SK-N-SH treated with all-trans-retinoic acid at 6 μM for 48 hours (cell line): ENCODE measurements at regions not wholly inside any gene's neighbourhood (a gene's known extent, or its start where the extent isn't known, plus 50 kb on each side); places are given as distances from the start of the nearest gene placed in this dataset.

Source experiments
- ARNTL ChIP-seq: fragments of 450-650 bp; formaldehyde crosslinking; IDR thresholded peaks from 2 replicates; pipeline ENCODE4 v1.5.0; 2020; ENCODE audit warnings: low read depth, mild to moderate bottlenecking, moderate library complexity, borderline replicate concordance
- CREB5 ChIP-seq: fragments of 250-450 bp; sonication (Bioruptor Pico); IDR thresholded peaks from 2 replicates; pipeline ENCODE4 v1.5.1; 2020; ENCODE audit warnings: low read depth, mild to moderate bottlenecking, moderate library complexity
- CSDC2 ChIP-seq: fragments of 250-450 bp; sonication (Bioruptor Pico); IDR thresholded peaks from 2 replicates; pipeline ENCODE4 v1.5.0; 2020; ENCODE audit warnings: mild to moderate bottlenecking, moderate library complexity
- CSRNP3 ChIP-seq: fragments of 250-450 bp; sonication (Bioruptor Pico); IDR thresholded peaks from 2 replicates; pipeline ENCODE4 v1.5.1; 2021; ENCODE audit warnings: mild to moderate bottlenecking, moderate library complexity
- PPARA ChIP-seq: fragments of 250-450 bp; sonication (Bioruptor Pico); IDR thresholded peaks from 2 replicates; pipeline ENCODE4 v1.5.0; 2020; ENCODE audit warnings: mild to moderate bottlenecking, borderline replicate concordance
- RARB ChIP-seq: fragments of 250-450 bp; sonication (Bioruptor Pico); IDR thresholded peaks from 2 replicates; pipeline ENCODE4 v1.8.0; 2021; ENCODE audit warnings: mild to moderate bottlenecking, moderate library complexity
- SNAI2 ChIP-seq: fragments of 250-450 bp; sonication (Bioruptor Pico); IDR thresholded peaks from 2 replicates; pipeline ENCODE4 v1.5.0; 2020; ENCODE audit warnings: mild to moderate bottlenecking, moderate library complexity
- TSHZ2 ChIP-seq: fragments of 250-450 bp; sonication (Bioruptor Pico); IDR thresholded peaks from 2 replicates; pipeline ENCODE4 v1.5.0; 2020; ENCODE audit warnings: mild to moderate bottlenecking, moderate library complexity
- ZFP3 ChIP-seq: fragments of 250-450 bp; sonication (Bioruptor Pico); IDR thresholded peaks from 2 replicates; pipeline ENCODE4 v1.5.0; 2020; ENCODE audit warnings: mild to moderate bottlenecking, moderate library complexity
- ZFP30 ChIP-seq: fragments of 450-650 bp; formaldehyde crosslinking; IDR thresholded peaks from 2 replicates; pipeline ENCODE4 v1.5.0; 2022; ENCODE audit warnings: mild to moderate bottlenecking, moderate library complexity
- ZNF565 ChIP-seq: fragments of 450-650 bp; formaldehyde crosslinking; conservative IDR thresholded peaks from 2 replicates; pipeline ENCODE4 v1.5.0; 2020; ENCODE audit warnings: low read depth, mild to moderate bottlenecking, moderate library complexity
- ZNF70 ChIP-seq: fragments of 450-650 bp; formaldehyde crosslinking; IDR thresholded peaks from 2 replicates; pipeline ENCODE4 v1.5.0; 2020; ENCODE audit warnings: mild to moderate bottlenecking, moderate library complexity
- ZNF8 ChIP-seq: fragments of 450-650 bp; formaldehyde crosslinking; IDR thresholded peaks from 2 replicates; pipeline ENCODE4 v1.5.0; 2020; ENCODE audit warnings: mild to moderate bottlenecking, moderate library complexity
- TF ChIP-seq, protein P1 (sequence below): fragments of 250-450 bp; sonication (Bioruptor Pico); IDR thresholded peaks from 2 replicates; pipeline ENCODE4 v1.8.0; 2020; ENCODE audit warnings: mild to moderate bottlenecking, moderate library complexity, borderline replicate concordance

GRCh38 chr18:42429196-42429595 is 474.2 kb downstream of the PIK3C3 start:
- TF ChIP-seq ZNF70 (no peak), ZFP3 (no peak), RARB (CRISPR knock-in tag) (no peak), CSDC2 (CRISPR knock-in tag) (no peak), PPARA (CRISPR knock-in tag) (no peak), CREB5 (CRISPR knock-in tag) (no peak), ZNF8 (CRISPR knock-in tag) (no peak), ZFP30 (no peak), ARNTL (CRISPR knock-in tag) (no peak), CSRNP3 (CRISPR knock-in tag) (no peak), ZNF565 (no peak), TSHZ2 (no peak), SNAI2 (CRISPR knock-in tag) (no peak)
- TF ChIP-seq, protein P1, sequence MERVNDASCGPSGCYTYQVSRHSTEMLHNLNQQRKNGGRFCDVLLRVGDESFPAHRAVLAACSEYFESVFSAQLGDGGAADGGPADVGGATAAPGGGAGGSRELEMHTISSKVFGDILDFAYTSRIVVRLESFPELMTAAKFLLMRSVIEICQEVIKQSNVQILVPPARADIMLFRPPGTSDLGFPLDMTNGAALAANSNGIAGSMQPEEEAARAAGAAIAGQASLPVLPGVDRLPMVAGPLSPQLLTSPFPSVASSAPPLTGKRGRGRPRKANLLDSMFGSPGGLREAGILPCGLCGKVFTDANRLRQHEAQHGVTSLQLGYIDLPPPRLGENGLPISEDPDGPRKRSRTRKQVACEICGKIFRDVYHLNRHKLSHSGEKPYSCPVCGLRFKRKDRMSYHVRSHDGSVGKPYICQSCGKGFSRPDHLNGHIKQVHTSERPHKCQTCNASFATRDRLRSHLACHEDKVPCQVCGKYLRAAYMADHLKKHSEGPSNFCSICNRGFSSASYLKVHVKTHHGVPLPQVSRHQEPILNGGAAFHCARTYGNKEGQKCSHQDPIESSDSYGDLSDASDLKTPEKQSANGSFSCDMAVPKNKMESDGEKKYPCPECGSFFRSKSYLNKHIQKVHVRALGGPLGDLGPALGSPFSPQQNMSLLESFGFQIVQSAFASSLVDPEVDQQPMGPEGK (CRISPR knock-in tag): no peak
